ENCODE measurements at regions not wholly inside any gene's neighbourhood (a gene's known extent, or its start where the extent isn't known, plus 50 kb on each side); places are given as distances from the start of the nearest gene placed in this dataset.
"Not testable (repeated sequence)": the region's sequence is repeated elsewhere in the genome, so short reads cannot be mapped to it uniquely, and the experiment has no call there.

DNA sequence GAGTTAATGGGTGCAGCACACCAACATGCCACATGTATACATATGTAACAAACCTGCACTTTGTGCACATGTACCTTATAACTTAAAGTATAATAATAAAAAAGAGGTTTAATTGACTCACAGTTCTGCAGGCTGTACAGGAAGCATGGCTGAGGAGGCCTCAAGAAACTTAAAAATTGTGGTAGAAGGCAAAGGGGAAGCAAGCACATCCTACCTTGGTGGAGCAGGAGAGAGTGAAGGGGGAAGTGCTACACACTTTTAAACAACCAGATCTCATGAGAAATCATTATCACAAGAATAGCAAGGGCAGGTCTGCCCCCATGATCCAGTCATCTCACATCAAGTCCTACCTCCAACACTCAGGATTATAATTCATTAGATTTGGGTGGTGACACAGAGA is 463.5 kb downstream of the CSNK1G3 start:
- not testable (repeated sequence) for DNase-seq

DNA sequence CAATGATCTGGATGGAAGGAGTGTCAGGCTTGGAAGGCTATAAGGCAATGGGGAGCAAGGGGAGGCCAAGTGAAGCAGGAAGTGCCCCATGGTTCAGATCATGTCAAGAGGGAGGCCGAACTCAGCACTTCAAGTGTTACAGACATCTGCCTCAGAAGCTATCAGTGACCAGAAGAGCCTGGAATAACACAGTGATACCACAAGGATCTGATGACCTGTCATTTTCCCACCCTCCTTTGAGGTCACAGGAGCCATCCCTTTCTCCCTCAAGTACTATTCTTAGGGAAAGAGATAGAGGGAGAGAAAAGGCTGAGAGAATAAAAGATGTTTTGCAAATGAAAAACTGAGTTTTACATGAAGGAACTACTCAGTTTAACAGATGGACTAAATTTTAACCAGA is 454.8 kb downstream of the CSNK1G3 start:
- no peak for DNase-seq

DNA sequence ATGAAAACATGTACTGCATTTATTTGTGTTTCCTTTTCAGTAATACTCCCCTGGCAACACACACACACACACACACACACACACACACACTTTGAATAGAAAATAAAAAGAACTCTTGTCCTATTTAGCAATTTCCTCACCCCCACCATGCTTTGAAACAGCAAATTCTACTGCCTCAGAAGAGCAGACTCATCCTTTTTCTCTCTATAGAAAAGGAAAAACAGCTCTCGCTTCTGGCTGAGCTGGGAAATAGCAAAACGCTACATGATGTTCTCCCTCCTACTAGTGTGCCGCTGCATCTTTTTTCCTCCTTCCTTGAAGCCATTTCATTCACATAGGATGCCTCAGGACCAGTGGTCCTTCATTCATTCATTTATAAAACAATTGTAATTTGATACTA is 453.6 kb downstream of the CSNK1G3 start:
- DNase-seq, result no peak

DNA sequence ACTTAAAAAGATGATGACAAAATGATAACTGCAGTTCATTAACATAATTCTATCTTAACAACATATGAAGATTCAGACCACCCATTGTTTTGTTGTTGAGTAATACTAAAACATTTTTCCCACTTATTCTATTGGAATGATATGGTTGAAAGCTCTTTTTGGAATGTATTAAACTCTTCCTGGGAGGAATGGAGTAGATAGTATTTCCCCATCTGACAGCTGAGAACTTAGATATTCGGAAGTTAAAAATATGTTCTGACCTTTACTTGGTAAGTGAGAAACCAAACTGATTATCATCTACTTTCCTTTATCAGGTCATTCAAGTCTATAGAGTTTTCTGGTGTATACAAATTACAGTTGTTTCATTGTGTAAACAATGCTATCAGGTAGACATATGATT is 452.9 kb downstream of the CSNK1G3 start:
- no peak for DNase-seq

DNA sequence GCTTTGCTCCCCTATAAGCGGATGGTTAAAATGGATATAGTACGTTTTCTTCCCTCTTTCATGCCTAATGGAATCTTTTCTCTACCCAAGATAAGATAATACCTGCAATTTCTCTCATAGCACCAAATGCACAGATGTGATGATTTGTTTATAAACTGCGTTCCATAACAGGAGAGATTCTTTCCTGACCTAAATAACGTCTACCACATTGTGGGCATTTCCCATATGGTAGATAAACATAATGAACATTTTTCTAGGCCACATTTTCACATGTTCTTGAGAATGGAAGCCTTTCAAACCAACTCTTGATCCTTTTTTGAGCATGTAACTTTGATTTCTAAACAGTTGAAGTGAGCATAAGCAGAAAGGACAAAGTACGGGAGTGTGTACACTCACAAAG is 448.5 kb downstream of the CSNK1G3 start:
- DNase-seq, result no peak

DNA sequence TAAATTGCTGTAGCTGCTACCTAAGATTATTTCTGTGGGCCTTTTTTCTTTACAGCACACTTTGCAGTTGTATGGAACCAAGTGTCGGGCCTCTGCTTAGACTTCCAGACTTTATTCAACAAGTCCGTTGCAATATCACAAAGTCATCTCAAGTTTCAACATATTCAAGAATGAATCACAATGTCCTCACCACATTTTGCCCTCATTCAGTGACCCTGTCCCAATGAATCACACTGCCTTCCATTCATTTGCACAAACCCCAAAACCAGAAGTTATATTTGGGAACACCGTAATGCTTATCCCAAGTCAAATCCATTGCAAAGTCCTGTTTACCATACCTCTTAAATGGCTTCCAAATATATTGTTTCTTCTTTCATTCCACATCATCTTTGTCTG is 439.6 kb downstream of the CSNK1G3 start:
- no peak for DNase-seq

DNA sequence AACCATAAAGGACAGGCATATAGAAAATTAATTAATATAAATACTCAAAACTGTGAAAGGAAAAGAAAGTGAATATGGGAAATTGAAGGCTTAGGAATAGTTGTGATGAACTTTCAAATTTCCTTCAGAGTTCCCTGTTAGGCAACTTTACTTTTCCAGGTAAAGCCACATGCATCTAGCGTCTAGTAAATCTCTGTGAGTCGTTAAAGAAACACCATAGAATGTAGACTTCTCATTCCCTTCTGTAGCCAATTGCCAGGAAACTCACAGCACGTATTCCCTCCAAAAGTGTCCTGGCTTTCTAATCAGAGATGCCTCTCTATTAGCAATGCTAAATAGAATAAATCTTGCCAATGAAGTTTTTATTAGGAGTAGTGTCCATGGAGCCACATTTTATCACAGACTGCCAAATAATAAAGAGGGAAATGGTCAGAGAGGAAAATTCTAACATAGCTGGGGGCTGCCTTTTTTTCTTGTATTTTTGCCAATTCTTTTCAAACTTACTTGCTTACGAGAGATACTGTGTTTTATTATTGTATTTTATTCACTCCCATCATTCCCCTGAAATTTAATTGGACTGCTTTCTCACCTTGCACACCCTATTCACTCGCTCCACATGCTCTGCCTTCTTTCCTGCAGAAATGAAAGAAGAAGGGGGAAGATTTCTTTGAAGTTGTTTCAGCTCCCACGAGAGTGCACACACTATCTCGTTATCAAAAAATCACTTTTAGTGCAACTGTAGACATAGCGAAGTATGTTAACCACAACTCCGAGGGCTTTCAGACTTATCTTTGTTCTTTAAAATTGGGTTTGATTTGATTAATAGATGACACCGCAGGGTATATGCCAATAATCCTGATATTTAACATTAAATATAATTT is 439.0 kb downstream of the CSNK1G3 start:
- DNase-seq, result no peak

DNA sequence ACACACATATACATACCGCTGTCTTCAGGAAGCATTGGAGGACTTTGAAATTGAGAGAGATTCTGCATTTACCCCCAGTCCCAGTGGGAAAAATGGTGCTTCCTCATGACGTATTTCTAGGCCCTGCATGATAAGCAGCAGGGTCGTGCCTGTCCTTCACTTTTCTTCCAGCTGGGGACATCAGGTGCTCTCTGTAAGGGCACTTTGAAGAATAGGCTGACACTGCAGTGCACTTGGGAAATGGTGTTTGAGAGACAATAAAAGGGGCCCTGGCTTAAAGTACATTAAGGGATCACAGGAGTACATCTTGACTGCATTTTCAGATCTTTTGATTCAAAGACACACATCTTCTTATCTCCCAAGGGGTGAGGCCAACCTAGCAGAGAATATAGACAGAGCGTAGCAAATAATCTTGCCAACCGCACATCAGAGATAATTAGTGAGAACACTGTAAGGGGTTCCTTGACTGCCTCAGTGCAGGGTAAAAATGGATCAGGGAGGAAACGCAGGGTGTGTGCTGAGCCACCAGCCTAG is 437.9 kb downstream of the CSNK1G3 start:
- DNase-seq, result no peak

DNA sequence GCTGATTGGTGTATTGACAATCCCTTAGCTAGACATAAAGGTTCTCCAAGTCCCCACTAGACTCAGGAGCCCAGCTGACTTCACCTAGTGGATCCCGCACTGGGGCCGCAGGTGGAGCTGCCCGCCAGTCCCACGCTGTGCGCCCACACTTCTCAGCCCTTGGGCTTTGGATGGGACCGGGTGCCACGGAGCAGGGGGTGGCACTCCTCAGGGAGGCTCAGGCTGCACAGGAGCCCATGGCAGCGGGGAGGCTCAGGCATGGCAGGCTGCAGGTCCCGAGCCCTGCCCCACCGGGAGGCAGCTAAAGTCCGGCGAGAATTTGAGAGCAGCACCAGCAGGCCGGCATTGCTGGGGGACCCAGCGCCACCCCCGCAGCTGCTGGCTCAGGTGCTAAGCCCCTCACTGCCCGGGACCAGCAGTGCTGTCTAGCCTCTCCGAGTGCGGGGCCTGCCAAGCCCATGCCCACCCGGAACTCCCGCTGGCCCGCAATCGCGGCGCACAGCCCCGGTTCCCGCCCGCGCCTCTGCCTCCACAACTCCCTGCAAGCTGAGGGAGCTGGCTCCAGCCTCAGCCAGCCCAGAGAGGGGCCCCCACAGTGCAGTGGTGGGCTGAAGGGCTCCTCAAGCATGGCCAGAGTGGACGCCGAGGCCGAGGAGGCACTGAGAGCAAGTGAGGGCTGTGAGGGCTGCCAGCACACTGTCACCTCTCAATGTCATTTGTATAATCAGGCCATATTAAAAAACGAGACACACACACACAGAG is 437.2 kb downstream of the CSNK1G3 start:
- no peak for DNase-seq

DNA sequence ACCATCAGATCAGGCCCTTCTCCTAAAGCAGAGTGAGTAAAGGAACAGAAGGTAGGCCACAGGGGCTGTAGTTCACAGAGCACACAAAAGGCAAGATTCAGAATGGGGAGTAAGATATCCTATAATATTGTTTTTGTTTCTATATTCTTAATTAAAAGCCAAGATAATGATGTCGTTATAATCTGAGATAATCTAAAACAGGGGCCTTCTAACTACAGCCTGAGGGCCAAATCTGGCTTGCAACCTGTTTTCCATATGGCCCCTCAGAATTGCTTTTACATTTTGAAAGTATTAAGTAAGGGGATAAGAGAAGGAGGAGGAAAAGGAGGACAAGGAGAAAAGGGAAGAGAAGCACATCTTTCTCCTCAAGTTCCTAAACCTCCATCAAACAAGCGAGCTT is 435.8 kb downstream of the CSNK1G3 start:
- no peak for DNase-seq

DNA sequence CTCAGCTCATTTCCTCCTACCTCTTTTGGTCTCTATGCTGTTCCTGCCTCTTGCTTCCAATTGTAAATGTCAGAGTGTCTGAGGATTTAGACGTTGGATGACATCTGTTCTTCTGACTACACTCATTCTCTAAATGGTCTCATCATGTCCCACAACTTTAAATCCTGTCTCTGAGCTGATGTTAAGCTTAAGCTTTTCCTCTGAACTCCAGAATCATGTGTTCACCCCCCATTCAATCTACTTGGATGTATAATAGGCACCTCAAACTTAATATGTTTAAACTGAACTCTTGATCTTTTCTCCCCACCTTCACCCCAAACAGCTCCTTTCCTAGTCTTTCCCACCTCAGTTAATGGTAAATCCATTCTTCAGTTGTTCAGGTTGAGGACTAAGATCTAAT is 433.6 kb downstream of the CSNK1G3 start:
- DNase-seq, result no peak

DNA sequence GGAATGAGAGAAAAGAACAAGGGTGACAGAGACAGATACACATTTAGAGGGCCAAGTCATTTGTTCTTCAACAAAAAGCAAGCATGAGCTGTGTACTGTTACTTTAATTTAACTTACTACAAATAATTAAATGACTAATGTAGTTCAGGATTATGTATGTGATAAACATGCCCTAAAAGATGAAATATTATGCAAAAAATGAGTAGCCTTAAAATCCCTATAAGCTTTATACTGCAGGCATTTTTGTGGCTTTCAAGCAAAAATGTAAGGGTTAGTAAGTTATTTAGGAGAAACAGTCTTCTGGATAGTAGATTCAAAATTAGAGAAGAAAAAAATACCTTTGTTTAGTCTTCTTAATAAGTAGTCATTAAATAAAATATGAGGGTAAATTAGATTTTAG is 431.2 kb downstream of the CSNK1G3 start:
- no peak for DNase-seq

DNA sequence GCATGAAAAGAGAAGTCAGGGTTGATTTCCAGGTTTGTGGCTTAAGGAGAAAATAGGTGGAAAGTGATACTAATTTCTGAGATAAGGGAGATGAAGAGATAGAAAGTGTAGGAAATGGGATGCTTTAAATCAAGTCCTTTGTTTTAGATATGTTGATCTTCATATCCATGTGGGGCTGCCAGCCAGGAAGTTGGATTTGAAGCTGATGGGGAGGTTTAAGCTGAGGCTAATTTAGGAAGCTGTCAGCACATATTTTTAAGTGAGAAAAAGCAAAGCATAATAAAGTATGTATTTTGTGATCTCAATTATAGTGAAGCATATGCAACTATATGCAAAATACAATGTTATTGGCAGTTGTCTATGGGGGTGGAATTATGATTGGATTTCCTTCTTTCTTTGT is 428.4 kb downstream of the CSNK1G3 start:
- DNase-seq, result no peak

DNA sequence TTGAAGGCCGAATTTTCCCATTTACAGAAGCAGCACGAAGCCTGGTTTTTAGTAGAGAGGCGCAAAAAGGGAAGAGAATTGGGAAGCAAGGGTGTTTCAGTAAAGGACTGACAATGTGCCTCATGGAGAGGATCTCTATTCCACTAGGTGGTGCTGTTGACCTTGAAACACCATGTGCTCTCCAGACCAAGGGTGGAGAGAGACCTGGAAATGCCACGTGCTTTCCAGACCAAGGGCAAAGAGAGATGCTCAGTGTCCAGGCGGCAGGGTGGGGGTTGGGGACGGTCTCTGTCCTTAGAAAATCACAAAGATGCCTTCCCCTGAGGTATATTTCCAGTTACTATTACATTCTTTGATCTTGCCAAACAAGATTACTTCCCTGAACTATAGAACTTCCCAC is 425.3 kb downstream of the CSNK1G3 start:
- DNase-seq, result no peak

DNA sequence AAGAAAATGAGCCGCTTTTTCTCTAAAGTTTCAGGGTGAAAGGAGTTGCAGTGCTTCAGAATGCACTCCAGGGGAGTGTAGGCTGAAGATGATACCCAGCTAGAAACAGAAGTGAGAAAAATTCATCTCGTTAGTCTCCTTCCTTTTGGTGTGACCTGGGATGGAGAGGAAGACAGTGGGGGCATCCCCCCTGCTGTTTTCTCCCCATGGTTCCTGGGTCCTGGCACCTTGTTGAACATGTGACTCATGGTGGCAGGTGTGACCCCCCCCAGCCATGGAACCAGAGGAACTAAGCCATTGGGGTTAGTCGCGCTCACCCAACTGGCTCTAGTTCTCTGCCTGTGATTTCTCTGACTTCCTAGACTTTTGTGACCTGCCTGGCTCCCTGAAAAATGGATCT is 424.6 kb downstream of the CSNK1G3 start:
- DNase-seq, result no peak

DNA sequence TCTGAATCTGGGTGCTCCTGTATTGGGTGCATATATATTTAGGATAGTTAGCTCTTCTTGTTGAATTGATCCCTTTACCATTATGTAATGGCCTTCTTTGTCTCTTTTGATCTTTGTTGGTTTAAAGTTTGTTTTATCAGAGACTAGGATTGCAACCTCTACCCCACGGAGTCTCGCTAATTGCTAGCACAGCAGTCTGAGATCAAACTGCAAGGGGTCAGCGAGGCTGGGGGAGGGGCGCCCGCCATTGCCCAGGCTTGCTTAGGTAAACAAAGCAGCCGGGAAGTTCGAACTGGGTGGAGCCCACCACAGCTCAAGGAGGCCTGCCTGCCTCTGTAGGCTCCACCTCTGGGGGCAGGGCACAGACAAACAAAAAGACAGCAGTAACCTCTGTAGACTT is 421.8 kb downstream of the CSNK1G3 start:
- DNase-seq, result not testable (repeated sequence)

DNA sequence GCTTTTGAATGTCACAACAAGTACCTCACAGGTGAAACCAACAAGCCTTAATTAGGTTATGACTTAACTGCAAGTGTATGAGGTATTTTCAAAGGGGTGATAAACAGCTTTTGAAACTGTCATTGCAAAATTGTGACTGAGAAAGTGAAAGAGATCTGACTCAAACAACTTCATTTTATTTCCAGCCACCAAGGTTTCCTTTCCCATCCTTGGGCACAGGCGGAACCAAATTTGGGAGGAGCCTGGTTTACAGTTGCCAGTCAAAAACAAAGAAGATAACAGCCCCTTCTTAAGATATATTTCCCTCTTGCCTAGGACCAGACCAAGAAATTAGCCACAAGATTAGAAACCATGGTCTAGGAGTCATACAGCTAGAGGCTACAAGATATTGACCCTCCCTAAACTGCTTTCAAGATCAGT is 417.1 kb downstream of the CSNK1G3 start:
- DNase-seq, result no peak

DNA sequence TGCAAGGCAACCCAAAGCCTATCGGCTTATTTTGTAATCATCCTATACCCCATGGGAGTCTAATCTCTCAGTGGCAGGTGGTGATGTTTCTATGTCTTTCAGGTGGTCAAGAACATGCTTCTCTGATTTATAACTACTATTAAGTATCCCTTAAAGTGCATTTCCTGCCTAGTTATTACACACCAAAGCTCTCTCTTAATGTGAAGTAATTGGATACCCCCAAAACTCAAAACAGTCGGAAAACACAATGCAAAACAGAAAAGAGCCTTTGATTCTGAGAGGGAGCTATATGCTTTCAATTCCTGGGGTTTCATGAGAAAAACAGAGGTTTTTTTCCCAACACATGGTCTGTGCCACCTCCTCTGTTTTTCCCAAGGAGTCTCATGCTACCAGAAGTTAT is 416.4 kb downstream of the CSNK1G3 start:
- DNase-seq, result no peak

DNA sequence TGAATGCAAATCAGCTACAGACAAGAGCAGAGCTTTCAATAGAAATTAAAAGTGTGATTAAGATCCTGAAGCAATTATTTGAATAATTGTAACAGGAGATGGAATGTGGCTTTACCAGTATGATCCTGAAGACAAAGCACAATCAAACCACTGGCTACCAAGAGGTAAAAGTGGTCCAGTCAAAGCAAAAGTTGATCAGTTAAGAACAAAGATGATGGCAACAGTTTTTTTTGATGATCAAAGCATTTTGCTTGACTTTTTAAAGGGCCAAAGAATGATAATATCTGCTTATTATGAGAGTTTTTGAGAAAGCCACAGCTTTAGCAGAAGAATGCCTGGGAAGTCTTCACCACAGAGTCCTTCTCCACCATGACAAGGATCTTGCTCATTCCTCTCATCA is 409.2 kb downstream of the CSNK1G3 start:
- DNase-seq, result no peak

DNA sequence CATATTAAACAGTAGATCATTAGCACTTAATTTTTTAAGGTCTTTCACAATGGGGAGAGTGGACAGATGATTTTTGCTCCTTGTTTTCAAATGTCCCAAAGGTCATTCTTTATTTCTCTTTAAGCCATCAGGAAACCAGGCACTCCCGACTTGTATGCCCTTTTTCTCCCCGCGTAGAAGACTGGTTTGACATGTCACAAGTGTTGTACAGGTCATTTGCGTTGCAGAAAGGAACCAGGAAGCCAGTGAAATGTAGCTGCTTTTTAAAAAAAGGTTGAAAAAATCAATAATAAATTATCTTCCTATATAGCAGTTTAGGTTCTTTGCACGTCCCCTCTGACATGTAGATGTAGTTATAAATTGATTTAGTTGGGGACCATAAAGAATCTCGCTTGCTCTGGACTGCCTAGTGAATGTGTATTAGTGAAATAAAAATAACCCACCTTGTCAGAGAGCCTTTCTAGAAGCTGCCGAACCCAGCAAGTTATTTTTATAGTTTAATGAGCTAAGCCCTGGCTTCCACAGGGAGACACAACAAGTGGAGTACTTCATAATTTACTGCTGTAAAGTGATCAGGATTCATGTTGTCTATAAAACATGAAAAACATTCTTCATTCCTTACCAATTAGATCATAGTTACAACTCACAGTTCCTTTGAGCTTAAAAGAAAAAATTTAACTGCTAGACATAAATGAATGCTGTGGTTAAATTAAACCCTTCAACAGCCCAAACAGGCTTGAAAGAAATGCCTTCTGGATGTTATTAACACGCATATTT is 404.6 kb downstream of the CSNK1G3 start:
- no peak for DNase-seq

DNA sequence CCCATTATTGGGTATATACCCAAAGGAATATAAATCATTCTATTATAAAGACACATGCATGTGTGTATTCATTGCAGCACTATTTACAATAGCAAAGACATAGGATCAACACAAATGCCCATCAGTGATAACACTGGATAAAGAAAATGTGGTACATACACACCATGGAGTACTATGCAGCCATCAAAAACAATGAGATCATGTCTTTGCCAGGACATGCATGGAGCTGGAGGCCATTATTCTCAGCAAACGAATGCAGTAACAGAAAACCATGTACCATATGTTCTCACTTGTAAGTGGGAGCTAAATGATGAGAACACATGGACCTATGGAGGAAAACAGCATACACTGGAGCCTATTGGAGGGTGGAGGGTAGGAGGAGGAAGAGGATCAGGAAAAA is 402.4 kb downstream of the CSNK1G3 start:
- no peak for DNase-seq

DNA sequence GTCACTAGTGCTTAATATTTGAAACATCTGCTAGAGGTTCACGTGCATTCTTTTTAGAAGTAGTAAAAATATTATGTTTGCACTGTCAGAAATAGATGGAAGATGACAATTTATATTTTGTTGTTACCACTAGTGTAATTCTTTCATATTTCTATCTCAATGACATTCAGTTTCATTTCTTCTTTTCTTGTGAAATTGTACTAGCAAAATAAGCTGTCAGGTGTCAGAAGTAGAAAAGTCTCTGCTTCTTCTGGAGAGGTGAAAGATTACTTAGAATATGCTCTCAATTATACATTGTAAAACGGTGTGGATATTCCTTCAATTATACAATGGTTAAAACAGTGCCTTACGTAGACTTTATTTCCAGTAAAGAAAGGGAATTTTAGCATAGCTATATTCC is 395.4 kb downstream of the CSNK1G3 start:
- no peak for DNase-seq

DNA sequence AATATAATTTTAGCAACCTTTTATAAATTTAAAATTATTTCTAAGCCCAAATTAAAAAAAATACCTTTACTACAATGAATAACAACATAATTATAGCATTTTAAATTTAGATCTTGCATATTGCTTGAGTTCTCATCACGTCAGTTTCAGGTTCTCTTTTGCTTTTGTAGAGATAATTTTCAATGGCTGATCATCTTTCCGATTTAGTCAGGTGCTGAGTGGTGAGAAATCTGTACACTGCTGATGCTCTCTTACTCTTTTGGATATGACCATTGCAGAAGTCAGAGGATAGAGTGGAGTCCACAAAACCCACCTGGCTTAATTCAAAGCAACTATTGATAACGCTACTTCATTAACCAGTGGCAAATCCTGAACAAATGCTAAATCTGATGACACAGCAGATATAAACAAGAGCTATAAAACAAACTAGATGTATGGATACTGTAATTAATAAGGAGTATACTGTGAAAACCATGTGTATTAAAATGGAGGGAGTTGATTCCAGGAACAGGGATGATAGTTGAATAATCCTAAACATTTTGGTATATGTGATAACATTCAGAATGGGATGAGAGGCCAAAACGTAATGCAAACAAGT is 394.8 kb downstream of the CSNK1G3 start:
- DNase-seq, result no peak

Measured in activated CD4-positive, alpha-beta T cell treated with anti-CD3 and anti-CD28 coated beads, Interleukin-2, amount 50 U/mL, for 1 hour (primary cell).